ENCODE measurements at regions not wholly inside any gene's neighbourhood (a gene's known extent, or its start where the extent isn't known, plus 50 kb on each side); places are given as distances from the start of the nearest gene placed in this dataset.

GRCh38 chr4:155565776-155566175, 100.9 kb upstream of the GUCY1A1 start:
- TF ChIP-seq CTCF (IDR thresholded peaks at IDR 0.05 in 2 of 3, conservative IDR thresholded peaks at IDR 0.05 in 1 of 3; ENCODE audit: insufficient read depth in 2 of 3, low read depth in 1 of 3, low read length in 3 of 3) (no peak), RFX5 (IDR thresholded peaks at IDR 0.05; ENCODE audit: low read depth, low read length) (no peak), ELK1 (CRISPR knock-in tag; IDR thresholded peaks at IDR 0.05) (no peak), CHD1 (IDR thresholded peaks at IDR 0.05; ENCODE audit: low read length) (no peak), ZNF3 (CRISPR knock-in tag; IDR thresholded peaks at IDR 0.05) (no peak), ZKSCAN1 (IDR thresholded peaks at IDR 0.05; ENCODE audit: low read depth, low read length) (no peak), NR0B1 (IDR thresholded peaks at IDR 0.05; ENCODE audit: partially characterized antibody) (no peak), NR2F6 (CRISPR knock-in tag; IDR thresholded peaks at IDR 0.05) (no peak), BRD4 (IDR thresholded peaks at IDR 0.05) (no peak), ZC3H4 (CRISPR knock-in tag; IDR thresholded peaks at IDR 0.05; ENCODE audit: borderline replicate concordance) (no peak), SLC30A9 (CRISPR knock-in tag; IDR thresholded peaks at IDR 0.05) (no peak), EP300 (IDR thresholded peaks at IDR 0.05; ENCODE audit: low read length) (no peak)

Measured in K562 (cell line).